H1 (cell line): ENCODE measurements at regions not wholly inside any gene's neighbourhood (a gene's known extent, or its start where the extent isn't known, plus 50 kb on each side); places are given as distances from the start of the nearest gene placed in this dataset.

Source experiments
- BCL11A ChIP-seq, 2 experiments: IDR thresholded peaks; one replicate each; pipeline ENCODE4 v1.6.1; 2011; ENCODE audit warnings: low read depth in 2 of 2, low read length in 2 of 2, mild to moderate bottlenecking in 2 of 2
- EP300 ChIP-seq, 2 experiments: IDR thresholded peaks; 1 replicate in 1 of 2; 2 replicates in 1 of 2; pipeline ENCODE4 v1.6.1; 2011 to 2012; ENCODE audit warnings: low read depth in 2 of 2, low read length in 2 of 2, mild to moderate bottlenecking in 2 of 2, borderline replicate concordance in 1 of 2, inconsistent platforms in 1 of 2, moderate library complexity in 1 of 2
- PHF8 ChIP-seq: fragments of 200-600 bp; sonication (generic); conservative IDR thresholded peaks from 2 replicates; pipeline ENCODE4 v1.7.1; 2012; ENCODE audit warnings: low read depth, mild to moderate bottlenecking, inconsistent platforms, low read length, moderate library complexity
- POLR2A ChIP-seq, 2 experiments: IDR thresholded peaks; 1 replicate in 1 of 2; 2 replicates in 1 of 2; pipeline ENCODE4 v1.6.1; 2011; ENCODE audit warnings: low read depth in 2 of 2, low read length in 2 of 2, mild to moderate bottlenecking in 2 of 2; ENCODE audit errors: control extremely low read depth in 1 of 2
- SIN3A ChIP-seq, 2 experiments: IDR thresholded peaks in 1 of 2; conservative IDR thresholded peaks in 1 of 2; 2 replicates each; pipeline ENCODE4 v1.6.1; 2011 to 2012; ENCODE audit warnings: low read length in 2 of 2, improper control_type of control experiment in 1 of 2, low read depth in 1 of 2, mild to moderate bottlenecking in 1 of 2
- SP2 ChIP-seq: IDR thresholded peaks from 2 replicates; pipeline ENCODE4 v1.6.1; 2012; ENCODE audit warnings: mild to moderate bottlenecking, low read length, inconsistent platforms
- TAF1 ChIP-seq: IDR thresholded peaks from 2 replicates; pipeline ENCODE4 v1.6.1; 2011; ENCODE audit warnings: mild to moderate bottlenecking, low read depth, low read length
- TF ChIP-seq, protein P1 (sequence below), 3 experiments: IDR thresholded peaks; 1 replicate in 2 of 3; 2 replicates in 1 of 3; pipeline versions ENCODE4 v1.5.1 to v1.6.1; 2011; ENCODE audit warnings: low read length in 3 of 3, mild to moderate bottlenecking in 3 of 3, inconsistent platforms in 2 of 3, low read depth in 1 of 3, moderate library complexity in 1 of 3; ENCODE audit not compliant: insufficient read depth in 1 of 3; ENCODE audit errors: control extremely low read depth in 1 of 3

GRCh38 chr22:46030231-46030880 is 53.4 kb upstream of the WNT7B start:
- TF ChIP-seq SP2 (no peak), SIN3A (conservative IDR thresholded peaks at IDR 0.05 in 1 of 2, IDR thresholded peaks at IDR 0.05 in 1 of 2; ENCODE audit: low read depth in 1 of 2, low read length in 2 of 2) (no peak), EP300 (IDR thresholded peaks at IDR 0.05; ENCODE audit: borderline replicate concordance in 1 of 2, low read depth in 2 of 2, low read length in 2 of 2) (no peak), POLR2A (IDR thresholded peaks at IDR 0.05; ENCODE audit: control extremely low read depth in 1 of 2, low read depth in 2 of 2, low read length in 2 of 2) (no peak), TAF1 (no peak), BCL11A (IDR thresholded peaks at IDR 0.05; ENCODE audit: low read depth in 2 of 2, low read length in 2 of 2) (no peak), PHF8 (no peak)
- TF ChIP-seq, protein P1, sequence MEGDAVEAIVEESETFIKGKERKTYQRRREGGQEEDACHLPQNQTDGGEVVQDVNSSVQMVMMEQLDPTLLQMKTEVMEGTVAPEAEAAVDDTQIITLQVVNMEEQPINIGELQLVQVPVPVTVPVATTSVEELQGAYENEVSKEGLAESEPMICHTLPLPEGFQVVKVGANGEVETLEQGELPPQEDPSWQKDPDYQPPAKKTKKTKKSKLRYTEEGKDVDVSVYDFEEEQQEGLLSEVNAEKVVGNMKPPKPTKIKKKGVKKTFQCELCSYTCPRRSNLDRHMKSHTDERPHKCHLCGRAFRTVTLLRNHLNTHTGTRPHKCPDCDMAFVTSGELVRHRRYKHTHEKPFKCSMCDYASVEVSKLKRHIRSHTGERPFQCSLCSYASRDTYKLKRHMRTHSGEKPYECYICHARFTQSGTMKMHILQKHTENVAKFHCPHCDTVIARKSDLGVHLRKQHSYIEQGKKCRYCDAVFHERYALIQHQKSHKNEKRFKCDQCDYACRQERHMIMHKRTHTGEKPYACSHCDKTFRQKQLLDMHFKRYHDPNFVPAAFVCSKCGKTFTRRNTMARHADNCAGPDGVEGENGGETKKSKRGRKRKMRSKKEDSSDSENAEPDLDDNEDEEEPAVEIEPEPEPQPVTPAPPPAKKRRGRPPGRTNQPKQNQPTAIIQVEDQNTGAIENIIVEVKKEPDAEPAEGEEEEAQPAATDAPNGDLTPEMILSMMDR (IDR thresholded peaks at IDR 0.05; ENCODE audit: control extremely low read depth in 1 of 3, insufficient read depth in 1 of 3, low read depth in 1 of 3, low read length in 3 of 3) = no peak
